ENCODE measurements at regions not wholly inside any gene's neighbourhood (a gene's known extent, or its start where the extent isn't known, plus 50 kb on each side); places are given as distances from the start of the nearest gene placed in this dataset.

DNA sequence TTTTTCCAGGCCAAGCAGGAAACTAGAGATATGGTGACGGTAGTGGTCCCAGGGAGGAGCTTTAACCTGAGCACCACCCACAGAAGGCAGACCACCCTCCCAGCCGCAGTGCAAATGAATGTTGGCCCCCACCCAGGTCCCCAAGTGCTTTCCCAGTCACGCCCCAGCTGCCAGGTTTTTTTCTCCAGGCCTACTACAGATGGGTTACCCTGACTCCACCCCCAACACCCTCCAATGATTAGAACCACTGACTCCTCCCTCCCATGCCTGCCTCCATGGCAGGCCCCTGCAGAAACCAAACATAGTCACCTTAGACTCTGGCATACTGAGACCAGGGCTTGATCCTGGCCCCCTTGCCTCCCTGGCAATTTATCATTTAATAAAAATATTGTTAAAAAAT is 58.7 kb upstream of the CHST1 start:
- no peak for DNase-seq (ENCODE audit: low spot score)

DNA sequence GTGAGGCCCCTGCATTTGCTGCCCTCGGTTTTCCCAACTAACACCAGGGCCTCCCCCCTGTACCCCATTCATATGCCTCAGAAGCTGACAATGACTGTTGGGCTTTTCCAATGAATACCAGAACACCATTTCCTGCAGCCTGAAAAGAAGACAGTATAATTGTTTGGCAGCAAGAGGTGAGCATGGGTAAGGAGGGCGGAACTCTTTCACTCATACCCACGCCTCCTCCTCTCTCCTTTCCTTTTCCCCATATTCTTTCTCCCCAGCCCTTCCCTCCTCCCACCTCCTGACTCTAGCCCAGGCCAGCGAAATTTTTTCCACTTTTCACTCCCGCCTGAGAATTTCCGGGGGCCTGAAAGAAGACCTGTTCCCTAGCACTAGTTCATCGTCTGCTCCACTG is 58.0 kb upstream of the CHST1 start:
- no peak for DNase-seq (ENCODE audit: low spot score)

DNA sequence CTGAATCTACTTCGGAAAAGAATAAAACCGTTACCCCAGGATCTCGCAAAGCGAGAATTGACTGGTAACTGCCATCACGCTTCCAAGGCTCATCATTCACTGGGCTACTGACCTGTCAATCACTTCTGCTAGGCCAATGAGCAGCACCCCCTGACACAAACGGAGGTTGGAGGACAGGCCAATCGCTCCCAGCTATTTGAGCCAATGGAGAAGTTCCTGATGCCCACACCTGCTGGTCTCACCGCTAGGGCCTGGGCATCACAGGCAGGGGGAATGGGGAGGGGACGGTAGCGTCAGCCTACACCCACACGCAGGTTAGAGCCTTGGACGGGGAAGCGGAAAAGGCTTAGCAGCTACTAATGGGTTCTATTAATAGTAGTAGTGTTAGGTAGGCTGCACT is 56.7 kb upstream of the CHST1 start:
- DNase-seq (ENCODE audit: low spot score) = no peak

DNA sequence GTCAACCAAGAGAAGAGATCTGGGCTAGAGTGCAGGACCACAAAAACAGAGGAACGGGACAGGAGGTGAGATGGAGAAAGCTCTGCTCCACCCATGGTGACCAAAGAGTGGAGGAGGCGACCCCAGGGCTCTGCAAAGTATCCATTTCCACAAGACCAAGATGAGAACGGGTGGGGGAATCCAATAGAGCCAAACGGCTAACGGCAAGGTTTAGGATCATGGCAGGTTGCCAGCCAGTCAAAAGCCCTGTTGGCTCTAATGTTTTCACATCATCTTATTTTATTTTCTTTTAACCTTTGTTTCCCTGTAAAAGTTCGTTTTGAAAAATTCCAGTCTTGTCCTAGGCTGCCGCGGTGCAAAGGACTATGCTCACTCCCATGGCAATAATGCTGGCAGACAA is 52.1 kb upstream of the CHST1 start:
- no peak for DNase-seq (ENCODE audit: low spot score)

DNA sequence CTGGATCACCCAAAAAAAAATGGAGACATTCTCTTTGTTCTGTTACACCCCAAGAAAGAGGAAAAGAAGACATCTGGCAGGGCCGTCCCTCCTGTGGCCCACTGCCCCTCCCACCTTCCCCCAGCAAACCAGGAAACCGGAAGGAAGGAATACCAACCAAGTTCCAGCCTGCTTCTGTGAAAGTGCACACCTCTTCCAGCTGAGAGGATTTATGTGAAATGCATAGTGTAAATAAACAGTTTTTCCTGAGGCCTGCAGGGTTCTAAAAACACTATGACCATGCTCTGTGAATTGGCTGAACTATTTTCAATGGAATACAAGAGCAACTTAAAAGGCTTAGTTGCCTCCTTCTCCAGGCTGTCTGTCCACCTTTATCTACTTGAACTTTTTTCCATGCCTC is 50.0 kb upstream of the CHST1 start:
- no peak for DNase-seq (ENCODE audit: low spot score)
